Right renal cortex interstitium (tissue), 3 donors: ENCODE measurements at regions not wholly inside any gene's neighbourhood (a gene's known extent, or its start where the extent isn't known, plus 50 kb on each side); places are given as distances from the start of the nearest gene placed in this dataset.
"Not testable (repeated sequence)": the region's sequence is repeated elsewhere in the genome, so short reads cannot be mapped to it uniquely, and the experiment has no call there.

Source experiments
- DNase-seq, 3 donors: peaks; one replicate each; pipeline ENCODE4 v3.0.0-alpha.2; 2013; ENCODE audit warnings: low read depth in 3 of 3, low spot score in 2 of 3

DNA sequence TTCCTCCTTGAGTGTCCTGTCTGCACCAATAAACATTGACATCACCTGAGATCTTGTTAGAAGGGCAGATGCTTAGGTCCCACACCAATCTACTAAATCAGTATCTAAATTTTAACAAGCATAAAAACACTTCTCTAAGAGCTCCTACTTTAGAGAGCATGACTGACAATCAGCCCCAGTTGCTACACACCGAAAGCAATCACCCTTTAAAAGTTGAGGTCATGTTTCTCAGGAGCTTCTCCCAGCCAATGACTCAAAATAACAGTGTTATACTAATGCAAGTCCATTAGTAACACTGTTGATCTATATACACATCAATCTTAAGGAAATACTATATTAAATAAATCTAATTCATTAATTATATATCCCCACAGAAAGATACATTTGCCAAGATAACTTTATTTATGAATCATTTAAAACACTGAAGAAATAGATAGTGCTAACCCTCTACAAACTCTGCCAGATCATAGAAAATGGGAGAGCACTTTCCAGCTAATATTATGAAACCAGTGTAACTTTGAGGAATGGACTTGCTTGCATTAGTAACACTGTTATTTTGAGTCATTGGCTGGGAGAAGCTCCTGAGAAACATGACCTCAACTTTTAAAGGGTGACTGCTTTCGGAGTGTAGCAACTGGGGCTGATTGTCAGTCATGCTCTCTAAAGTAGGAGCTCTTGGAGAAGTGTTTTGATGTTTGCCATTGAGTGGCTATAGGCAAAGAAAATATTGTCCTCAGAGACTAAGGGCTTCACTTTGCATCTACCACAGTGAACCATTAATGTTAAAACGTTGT is 109.8 kb upstream of the HDX start:
- no peak for DNase-seq

DNA sequence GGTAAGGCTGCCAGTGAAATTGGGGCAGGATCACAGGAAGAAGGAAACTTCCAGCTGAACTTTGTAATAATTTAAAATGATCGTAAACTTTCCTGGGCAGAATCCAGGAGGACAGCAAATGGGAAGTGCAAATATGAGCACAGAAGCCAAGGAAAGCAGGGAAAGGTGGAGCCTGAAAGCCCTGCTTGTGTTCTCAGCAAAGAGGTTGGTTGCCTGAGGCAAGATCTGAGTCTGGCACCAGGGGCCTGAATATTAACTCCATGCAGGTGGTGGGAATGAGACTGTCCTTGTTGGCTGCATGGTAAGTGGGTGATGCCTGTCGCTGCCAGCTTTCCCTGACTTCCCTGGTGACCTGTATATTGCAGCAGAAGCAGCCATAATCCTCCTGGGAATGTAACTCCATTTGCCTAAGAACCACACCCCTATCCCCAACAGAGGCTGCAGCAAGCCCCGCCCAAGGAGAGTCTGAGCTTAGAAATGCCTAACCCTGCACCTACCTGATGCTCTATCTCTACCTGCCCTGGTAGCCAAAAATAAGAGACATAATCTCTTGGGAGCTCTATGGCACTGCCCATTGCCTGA is 132.0 kb upstream of the HDX start:
- no peak for DNase-seq

DNA sequence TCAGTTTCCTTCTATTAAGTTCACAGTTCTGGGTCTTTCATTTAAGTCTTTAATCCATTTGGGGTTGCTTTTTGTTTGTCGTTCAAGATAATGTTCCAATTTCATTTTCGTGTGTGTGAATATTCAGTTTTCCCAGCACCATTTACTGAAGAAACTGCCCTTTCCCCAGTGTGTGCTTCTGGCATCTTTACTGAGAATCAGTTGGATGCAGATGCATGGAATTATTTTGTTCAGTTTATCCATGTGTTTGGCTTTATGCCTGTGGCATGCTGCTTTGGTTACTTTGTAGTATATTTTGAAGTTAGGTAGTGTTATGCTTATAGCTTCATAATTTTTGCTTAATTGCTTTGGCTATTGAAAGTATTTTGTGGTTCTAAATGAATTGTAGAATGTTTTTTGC is 163.8 kb upstream of the HDX start:
- DNase-seq: no peak

DNA sequence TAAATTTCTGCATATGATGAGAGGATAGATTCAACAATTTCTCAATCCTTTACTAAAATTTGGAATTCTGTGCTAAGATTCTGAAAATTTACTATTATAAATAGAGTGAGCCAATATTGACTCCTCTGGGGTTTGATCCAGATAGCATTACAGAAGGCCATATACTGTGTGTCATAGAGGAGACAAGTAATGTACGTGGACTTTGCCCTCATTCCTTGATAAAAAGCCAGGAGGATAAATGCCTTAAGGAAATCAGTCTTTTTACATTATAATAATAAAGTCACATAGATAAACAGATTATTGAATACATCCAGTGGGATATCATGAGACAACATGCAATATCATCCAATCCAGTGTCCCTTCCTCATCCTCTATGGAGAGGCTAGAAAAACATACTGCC is 188.0 kb upstream of the HDX start:
- DNase-seq: no peak

DNA sequence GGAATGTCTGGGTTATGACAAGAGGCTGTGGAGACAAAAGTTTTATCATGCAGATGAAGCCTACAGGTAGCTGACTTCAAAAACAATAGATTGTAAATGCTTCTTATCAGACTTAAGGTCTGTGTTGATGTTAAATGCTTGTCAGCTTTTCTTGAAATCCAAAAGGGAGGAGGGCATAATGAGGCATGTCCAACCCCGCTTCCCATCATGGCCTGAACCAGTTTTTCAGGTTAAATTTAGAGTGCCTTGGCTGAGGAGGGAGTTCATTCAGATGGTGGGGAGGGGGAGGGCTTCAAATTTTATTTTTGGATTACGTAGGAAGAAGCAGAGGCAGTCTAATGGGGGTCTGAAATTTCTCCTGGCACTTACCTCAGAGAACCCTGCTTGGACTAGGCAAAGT is 207.7 kb upstream of the HDX start:
- no peak for DNase-seq

DNA sequence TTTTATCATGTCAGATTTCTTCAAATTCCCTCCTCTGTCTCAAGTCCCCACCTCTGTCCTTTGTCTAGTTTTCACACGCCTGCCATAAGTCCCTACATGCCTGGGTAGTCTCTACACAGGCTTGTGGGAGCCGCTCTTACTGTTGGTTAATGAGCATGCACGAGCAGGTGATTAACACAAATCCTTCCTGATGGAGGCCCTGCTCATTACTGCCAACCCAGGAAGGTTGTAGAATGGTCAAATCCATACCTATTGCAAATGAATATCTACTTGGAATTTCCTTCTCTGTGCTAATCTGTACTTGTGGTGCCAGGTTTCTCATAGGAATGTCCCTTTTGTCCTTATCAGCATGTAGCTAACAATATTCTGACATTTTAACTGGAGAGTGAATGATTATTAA is 208.4 kb upstream of the HDX start:
- DNase-seq: no peak

DNA sequence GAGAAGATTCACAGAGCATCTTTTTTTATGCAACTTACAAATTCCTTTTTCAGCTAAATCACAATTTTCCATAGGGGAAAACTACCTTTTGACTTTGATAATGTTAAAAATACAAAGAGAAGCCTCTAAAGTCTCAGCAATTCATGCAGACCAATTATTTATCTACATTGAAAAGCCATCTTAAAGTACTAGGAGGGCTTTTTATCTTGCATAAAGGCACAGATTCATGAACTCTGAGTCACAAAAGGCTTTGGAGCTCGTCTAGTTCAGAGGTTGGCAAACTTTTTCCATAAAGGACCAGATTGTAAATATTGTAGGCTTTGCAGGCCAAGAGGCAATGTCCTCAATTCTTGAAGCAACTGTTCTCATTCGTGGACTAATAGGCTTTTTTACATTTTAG is 210.4 kb upstream of the HDX start:
- DNase-seq: no peak

DNA sequence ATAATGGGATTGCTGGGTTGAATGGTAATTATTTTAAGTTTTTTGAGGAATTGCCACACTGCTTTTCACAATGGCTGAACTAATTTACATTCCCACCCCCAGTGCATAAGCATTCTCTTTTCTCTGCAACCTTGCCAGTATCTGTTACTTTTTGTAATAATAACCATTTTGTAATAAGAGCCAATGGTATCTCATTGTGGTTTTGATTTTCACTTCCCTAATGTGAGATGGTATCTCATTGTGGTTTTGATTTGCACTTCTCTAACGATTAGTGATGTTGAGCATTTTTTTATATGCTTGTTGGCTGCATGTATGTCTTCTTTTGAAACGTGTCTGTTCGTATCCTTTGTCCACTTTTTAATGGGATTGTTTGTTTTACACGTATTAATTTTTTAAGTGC is 213.1 kb upstream of the HDX start:
- DNase-seq: no peak

DNA sequence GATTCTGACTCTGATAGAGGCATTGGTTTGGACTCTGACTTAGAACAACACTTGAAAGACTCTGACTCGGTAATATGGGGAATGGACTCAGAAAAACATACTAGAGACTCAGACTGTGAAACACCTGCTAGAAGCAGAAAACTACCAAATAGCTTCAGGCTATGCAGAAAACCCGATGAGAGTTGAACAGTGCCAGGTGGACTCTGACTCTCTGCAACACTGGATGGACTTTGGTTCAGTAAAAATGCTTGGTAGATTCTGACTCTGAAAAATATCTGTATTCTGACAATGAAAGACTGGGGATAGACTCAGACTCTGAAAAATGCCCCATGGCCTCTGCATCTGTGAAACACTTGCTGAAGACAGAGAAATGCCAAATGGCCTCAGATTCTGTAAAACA is 215.1 kb upstream of the HDX start:
- no peak for DNase-seq

DNA sequence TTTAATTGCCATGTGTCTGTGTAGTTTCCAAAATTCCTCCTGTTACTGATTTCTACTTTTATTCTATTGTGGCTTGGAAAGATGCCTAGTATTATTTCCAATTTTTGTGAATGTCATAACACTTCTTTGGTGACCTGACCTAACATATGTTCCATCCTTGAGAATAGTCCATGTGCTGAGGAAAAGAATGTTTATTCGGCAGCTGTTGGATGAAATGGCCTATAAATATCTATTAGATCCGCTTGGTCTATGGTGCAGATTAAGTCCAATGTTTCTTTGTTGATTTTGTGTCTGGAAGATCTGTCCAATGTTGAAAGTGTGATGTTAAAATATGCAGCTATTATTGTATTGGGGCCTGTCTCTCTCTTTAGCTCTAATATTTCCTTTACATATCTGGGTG is 219.2 kb upstream of the HDX start:
- DNase-seq: no peak

DNA sequence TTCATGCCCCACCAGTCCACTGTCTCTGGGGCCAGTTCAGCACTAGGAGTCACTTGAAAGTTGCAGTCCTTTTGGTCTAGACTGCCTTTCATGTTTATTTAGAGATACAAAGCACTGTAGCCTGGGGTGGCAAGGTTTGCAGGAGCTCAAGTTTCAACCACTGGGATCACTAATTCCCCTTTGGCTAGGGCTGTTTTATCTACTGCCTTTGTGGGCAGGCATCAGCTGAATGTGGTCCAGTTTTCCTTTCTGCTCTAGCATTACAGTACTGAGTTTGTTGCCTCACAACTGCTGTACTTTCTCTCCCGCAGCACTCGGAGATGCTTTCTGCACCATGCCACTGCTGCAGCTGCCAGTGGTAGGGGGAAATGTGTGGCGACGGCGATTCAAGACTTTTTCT is 222.3 kb upstream of the HDX start:
- no peak for DNase-seq

DNA sequence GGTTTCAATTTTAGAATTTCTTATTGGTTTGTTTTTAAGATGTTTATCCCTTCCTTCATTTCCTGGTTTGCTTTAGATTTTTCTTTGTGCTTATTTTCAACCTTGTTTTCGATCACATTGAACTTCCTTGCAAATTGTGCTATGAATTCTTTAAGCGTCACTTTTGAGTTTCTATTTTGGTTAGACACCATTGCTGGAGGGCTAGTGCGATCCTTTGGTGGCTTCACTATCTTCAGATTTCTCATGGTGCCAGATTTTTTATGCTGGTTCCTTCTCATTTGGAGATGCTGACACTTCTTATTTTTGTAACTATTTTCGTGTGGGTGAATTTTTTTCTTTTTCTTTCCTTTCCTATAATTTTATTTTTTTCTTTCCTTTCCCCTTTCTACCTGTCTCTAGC is 227.2 kb upstream of the HDX start:
- DNase-seq: no peak

DNA sequence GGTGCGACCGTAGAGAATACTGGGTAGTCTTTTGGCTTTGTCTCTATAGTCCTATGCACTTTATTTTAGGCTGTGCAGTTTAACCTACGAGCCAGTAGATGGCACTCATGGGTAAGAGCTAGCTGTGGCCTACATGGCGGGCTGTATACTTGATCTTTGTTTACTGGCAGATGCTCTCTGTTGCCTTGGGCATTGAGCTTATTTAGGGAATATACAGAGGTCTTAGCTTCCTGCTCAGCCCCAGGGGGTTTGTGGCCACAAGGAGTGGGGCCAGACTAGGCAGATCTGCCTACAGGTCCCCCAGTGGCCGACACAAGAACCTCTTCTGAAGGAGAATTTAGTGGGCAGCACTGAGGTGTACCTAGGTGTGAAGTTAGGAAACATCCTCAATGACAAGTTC is 227.6 kb upstream of the HDX start:
- DNase-seq: no peak

DNA sequence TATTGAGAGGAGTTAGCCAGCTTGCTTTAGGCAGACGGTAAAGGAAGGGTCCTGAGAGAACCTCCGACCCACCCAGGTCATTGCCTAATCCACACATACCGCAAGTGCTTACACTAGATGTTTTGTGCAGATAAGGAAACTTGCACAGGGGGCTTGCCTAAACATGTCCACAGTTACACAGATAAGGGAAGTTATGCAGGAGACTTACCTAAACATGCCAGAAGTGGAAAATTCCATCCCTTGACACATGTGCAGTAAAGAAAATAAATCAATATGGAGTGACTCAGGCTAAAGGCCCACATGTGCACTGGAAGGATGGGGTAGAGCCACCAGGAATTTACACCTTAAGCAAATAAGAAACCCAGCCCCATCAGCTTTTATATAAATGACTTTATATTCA is 232.8 kb upstream of the HDX start:
- DNase-seq: no peak

DNA sequence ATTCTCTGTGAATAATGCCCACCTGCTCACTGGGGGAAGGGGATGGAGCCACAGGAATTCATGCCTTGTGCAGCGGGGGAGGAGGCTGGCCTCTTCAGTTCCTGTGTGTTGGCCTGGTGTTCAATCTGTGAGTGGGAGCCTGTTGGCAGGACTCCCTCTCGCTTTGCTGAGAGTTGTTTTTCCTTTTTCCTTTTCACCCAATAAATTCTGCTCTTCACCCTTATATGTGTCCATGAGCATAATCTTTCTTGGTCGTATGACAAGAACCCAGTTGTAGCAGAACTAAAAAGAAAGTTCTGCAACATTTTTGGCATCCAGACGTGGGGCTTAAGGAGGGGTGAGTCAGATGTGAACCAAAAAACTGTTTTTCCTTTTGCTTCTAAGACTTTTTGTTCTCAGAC is 235.2 kb upstream of the HDX start:
- no peak for DNase-seq

DNA sequence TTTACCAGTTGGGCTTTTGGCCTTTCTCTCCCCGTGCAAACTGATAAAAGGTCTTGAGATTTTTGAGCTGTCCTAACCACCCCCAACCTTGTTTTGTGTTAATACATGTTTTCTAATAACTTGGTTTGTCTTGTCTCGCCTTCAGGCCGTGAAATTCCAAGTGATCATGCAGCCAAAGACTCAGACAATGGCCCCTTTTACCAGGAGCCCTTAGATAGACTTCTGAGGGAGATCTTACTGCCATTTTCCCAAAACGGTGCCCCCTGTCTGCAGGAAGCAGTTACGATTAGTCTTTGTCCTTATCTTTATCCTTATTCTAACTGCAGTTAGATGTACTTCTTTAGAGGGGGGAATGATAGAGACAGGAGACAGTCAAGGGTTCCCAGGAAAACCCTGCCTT is 245.3 kb upstream of the HDX start:
- no peak for DNase-seq

DNA sequence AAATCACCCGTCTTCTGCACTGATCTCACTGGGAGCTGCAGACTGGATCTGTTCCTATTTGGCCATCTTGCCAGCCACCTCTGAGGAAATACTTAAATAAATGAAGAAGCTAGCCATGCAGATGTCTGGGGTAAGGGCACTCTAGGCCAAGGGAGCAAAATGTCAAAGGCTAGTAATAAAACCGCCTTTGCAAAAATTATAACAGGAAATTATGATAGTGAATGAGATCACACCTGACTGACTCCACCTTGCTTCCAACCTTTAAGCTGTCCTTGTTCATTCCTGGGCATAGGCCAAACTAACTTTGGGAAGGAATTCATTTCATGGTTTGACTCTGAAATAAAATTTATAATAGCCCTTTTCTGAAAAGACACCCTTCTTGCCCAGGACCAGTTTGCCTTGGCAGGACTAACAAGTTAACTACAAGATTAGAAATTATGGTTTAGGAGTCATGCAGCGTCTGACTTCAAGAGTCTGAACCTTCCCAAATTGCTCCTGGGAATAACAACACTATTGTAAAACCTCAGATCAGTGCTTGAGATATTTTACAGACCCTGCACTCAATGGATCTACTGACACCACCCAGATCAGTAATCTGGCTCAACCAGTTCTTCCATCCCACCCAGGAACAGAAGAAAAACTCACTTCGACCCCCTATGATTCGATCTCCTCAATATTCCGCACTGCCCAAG is 246.9 kb upstream of the HDX start:
- DNase-seq: no peak

DNA sequence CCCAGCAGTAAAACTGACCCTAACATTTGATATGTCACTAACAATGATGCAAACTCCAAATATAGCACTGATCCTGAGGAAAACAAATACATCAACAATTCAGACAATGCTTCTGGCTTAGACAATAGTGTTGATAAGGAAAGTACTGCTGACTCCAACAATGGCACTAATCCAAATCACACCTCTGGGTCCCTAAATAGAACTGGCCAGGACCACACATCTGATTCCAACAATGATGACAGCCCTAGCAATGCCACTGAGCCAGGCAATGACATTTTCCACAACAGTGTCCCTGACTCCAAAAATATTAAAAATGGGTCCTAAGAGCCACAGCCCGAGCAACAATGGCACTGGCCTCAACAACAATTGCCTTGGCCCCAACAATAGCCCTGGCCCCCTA is 243.1 kb upstream of the APOOL start:
- no peak for DNase-seq

DNA sequence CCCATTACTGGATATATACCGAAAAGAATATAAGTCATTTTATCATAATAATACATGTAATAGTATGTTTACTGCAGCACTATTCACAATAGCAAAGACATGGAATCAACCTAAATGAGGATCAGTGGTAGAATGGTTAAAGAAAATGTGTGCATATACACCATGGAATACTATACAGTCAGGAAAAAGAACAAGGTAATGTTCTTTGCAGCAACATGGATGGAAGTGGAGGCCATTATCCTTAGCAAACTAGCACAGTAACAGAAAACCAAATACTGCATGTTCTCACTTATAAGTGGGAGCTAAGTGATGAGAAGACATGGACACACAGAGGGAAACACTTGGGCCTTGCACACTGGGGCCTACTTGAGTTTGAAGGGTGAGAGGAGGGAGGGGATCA is 207.4 kb upstream of the APOOL start:
- no peak for DNase-seq

DNA sequence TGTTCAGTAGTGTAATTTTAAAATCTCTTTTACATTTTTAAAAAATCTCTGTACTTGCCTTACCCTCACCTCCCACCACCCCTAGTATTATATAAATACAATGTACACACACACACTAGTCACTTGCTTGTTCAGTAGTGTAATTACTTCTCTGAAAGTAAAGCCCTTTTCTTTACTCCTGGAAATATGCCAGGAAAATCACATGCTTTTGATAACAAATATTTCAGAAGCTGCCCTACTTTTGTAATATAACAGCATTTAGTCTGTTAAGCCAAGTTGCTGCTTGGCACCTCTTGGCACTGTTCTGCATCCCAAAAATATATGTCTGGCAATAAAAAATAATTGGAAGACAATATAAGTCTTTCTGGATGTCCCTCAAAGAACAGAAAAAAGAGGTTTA is 172.8 kb upstream of the APOOL start:
- DNase-seq: no peak

DNA sequence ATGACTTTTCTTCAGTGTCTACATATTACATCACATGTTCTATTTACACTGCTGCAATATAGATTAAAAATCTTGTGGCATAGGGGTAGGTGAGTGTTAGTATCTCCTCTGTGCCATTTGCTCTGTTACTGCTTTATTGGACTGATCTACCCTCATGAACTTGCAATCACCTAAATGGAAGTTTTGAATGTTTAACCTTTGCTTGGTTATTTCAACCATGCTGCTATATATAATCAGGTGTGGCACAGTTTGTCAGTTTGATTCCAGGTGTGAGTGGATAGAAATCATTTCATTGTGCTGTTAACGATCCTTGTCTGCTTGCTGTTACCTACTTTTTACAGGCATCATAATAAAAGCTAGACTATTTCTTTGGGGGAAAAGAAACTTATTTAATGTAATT is 157.1 kb upstream of the APOOL start:
- DNase-seq: not testable (repeated sequence)

DNA sequence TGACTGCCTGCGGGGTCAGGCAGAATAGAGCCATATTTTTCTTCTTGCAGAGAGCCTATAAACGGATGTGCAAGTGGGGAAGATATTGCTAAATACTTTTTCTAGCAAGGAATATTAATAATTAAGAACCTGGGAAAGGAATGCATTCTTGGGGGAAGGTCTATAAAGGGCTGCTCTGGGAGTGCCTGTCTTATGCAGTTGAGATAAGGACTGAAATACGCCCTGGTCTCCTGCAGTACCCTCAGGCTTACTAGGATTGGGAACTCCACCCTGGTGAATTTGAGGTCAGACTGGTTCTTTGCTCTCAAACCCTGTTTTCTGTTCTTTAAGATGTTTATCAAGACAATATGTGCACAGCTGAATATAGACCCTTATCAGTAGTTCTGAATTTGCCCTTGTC is 152.5 kb upstream of the APOOL start:
- not testable (repeated sequence) for DNase-seq
